NB4 (cell line): ENCODE measurements at regions not wholly inside any gene's neighbourhood (a gene's known extent, or its start where the extent isn't known, plus 50 kb on each side); places are given as distances from the start of the nearest gene placed in this dataset.

Experiments
- DNase-seq: peaks from one replicate; pipeline ENCODE4 v3.0.0; 2010; ENCODE audit warnings: low read depth
- H3K4me3 ChIP-seq: one replicate; pipeline ENCODE4 v1.5.1; 2011; ENCODE audit warnings: mild to moderate bottlenecking, low read depth, low read length, moderate library complexity
- CTCF ChIP-seq: IDR thresholded peaks from one replicate; pipeline ENCODE4 v1.5.1; 2012; ENCODE audit warnings: low read depth, low read length
- MAX ChIP-seq: IDR thresholded peaks from 2 replicates; pipeline ENCODE4 v1.6.1; 2011; ENCODE audit warnings: low read depth, low read length
- MYC ChIP-seq: IDR thresholded peaks from 2 replicates; pipeline ENCODE4 v1.6.1; 2011; ENCODE audit warnings: low read depth, low read length
- POLR2A ChIP-seq: IDR thresholded peaks from 2 replicates; pipeline ENCODE4 v1.6.1; 2011; ENCODE audit warnings: mild to moderate bottlenecking; ENCODE audit not compliant: insufficient read length; ENCODE audit errors: extremely low read depth

DNA sequence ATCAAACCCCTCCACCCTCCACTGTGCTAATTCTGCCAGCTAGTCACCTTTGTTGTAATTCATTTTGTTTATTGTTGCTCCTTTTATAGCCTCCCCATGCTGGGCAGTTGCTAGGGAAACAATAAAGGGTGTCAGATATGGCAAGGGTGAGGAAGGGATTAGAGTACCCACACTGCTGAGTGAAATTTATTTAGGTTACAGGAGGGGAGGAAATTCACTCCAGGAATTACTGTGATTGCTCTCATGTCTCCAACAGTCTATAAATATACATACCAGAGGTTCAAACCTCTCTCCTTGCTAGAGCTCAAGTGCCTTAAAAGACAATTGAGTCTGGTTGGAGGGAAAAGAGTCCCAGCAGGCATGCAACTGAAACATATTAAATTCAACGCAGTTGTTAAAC lies 90.6 kb upstream of the ADGRF1 start:
- TF ChIP-seq POLR2A = no peak
- TF ChIP-seq MYC = no peak
- no peak for TF ChIP-seq CTCF
- TF ChIP-seq MAX = no peak
- H3K4me3 ChIP-seq = no peak overlapping the region
- no peak for DNase-seq

DNA sequence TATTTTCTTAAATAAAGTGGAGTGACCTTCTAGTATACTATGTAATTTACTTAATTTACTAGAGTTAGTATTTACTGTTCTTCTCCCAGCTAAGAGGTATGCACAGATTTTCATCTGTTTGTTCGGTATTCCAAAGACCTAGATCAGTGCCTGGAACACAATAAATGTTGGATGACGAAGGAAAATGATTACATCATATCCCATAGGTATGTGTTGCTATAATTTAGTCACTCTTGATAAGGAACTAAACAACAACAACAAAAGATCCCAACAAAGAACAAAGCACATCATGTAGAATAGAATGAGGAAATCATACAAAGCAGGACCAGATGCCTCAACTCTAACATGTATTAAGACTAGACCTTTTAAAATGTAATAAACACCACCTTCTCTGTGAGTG lies 89.6 kb upstream of the ADGRF1 start:
- no peak overlapping the region for H3K4me3 ChIP-seq
- TF ChIP-seq MYC (no peak), CTCF (no peak), POLR2A (no peak), MAX (no peak)
- no peak for DNase-seq

DNA sequence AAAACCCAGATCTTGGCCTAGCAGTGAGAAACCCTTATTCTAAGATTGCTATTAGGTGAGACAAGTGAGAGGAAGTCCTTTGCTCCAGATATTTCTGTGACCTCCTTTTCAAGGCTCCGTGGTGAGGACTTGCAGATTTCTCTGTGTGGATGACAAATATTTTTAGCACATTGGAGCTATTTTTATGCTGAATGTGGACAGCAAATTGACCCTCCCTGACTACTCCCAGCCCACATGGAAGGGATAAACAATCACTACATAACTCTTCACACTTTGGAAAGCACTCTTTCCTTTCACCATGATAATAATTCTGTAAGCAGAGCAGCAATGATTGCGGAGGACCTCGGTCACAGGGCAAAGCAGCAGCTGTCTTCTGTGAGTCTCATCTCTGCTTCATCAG lies 88.0 kb upstream of the ADGRF1 start:
- no peak for DNase-seq
- no peak for TF ChIP-seq POLR2A
- no peak for TF ChIP-seq MAX
- TF ChIP-seq CTCF = no peak

GRCh38 chr6:47129129-47129528 lies 87.0 kb upstream of the ADGRF1 start:
- H3K4me3 ChIP-seq = no peak overlapping the region
- no peak for TF ChIP-seq MAX
- no peak for TF ChIP-seq CTCF
- no peak for TF ChIP-seq MYC

More for the DNA sequence above, 88.0 kb upstream of the ADGRF1 start:
- no peak overlapping the region for H3K4me3 ChIP-seq

DNA sequence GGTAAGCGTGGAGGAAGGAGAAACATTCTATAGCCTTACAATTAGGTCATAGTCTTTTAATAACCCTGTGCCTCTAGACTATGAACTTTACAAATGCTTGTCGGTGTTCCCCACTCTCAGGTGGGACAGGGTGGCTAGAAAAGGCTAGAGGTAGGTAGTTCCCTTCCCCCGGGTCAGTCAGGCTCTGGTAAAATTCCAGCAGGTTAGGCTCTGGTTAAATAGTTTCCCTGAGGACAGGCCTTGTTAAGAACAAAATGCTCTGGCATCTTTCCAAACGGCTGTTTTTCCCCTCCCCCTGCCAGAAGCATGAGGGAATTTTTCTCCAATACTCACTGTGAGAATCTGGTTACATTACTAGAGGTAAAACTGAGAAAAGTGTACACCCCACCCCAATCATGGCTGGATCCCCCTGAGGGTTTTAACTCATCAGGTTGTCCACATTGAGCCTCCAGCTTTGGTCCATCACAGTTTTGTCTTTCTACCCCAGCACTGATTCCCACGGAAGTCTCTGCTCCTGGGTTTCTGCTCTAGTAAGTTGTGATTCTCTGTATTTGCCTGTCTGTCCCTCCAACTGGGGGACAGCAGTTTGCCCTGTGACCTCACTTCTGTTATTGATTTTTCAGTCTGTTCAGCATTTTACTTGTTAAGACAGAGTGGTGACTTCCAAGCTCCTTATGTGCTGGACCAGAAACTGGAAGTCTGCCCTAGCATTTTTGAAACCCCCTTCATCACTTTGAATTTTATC lies 84.7 kb upstream of the ADGRF1 start:
- no peak for TF ChIP-seq MAX
- no peak overlapping the region for H3K4me3 ChIP-seq
- no peak for DNase-seq

More at GRCh38 chr6:47129129-47129528, 87.0 kb upstream of the ADGRF1 start:
- no peak for DNase-seq

DNA sequence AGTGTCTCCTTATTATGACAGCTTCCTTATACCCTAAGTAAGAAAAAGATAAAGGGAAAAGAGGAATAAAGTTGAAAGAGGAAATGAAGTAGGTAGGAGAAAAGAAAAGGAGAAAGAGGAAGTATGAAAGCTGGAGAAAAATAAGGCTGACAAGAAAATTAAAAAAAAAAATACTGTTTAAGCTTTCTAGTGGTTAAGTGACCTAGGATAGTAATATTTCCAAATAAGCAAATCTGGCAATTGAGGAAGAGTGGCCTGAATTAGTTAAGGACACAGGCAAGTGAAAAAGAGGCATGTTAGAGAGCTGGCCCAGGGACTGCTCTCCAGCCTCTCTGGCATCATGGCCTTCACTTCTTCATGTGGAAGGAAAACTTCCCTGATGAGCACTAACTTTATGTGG lies 76.5 kb upstream of the ADGRF1 start:
- no peak for DNase-seq
- TF ChIP-seq POLR2A = no peak
- no peak for TF ChIP-seq MYC
- no peak for TF ChIP-seq CTCF
- no peak for TF ChIP-seq MAX
- H3K4me3 ChIP-seq = no peak overlapping the region
